SIG-M5 treated with dmso at 0.1 percent for 504 hours (cell line): ENCODE measurements at regions not wholly inside any gene's neighbourhood (a gene's known extent, or its start where the extent isn't known, plus 50 kb on each side); places are given as distances from the start of the nearest gene placed in this dataset.

Source experiments
- DNase-seq: peaks from one replicate; lab custom pipeline; 2025; ENCODE audit not compliant: unreplicated experiment; lab: John Stamatoyannopoulos, UW

- DNase-seq: no peak
Measured at GRCh38 chr11:116132273-116132978, 628.2 kb upstream of the CADM1 start.

- no peak for DNase-seq
Measured at GRCh38 chr11:116130122-116130521, 625.9 kb upstream of the CADM1 start.

DNA sequence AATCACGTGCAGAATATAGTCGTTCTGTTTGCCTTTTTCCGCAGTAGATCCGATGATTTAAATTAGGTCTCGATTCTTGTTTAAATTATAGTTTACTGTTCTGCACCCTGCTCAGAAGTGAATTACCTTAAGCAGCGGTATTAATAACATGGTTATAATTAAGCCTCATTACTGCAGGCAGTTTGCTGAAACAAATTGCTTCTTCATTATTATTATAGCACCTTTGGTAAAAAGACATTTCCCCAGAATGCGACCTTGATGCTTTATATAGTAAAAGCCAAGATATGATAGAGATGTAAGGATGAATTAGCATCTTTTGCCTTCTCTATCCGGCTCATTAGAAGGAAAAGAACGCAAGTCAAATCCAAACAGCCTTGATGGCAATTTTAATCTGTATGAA lies 625.2 kb upstream of the CADM1 start:
- no peak for DNase-seq

- no peak for DNase-seq
Measured at GRCh38 chr11:116126562-116126961, 622.3 kb upstream of the CADM1 start.

- no peak for DNase-seq
Measured at GRCh38 chr11:116124922-116125714, 620.9 kb upstream of the CADM1 start.

- no peak for DNase-seq
Measured at GRCh38 chr11:116123739-116124138, 619.5 kb upstream of the CADM1 start.

- DNase-seq: no peak
Measured at GRCh38 chr11:116122697-116123472, 618.7 kb upstream of the CADM1 start.

- DNase-seq: no peak
Measured at GRCh38 chr11:116119158-116119557, 614.9 kb upstream of the CADM1 start.

DNA sequence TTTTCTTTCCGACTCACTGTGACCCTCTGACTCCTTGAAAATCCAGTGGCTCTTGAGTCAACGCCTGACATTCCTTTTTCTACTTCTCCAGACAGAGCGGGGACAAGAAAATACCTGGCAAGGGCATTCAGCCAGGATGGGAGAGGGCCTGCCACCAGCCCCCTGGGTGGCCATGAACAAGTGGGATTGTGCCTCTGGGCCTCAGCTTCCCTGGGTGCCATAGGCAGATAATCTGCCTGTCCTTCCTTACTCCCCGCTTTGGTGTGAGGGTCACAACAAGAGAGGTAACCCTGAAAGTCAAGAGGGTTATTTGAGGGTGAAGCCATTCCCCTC lies 613.9 kb upstream of the CADM1 start:
- no peak for DNase-seq

DNA sequence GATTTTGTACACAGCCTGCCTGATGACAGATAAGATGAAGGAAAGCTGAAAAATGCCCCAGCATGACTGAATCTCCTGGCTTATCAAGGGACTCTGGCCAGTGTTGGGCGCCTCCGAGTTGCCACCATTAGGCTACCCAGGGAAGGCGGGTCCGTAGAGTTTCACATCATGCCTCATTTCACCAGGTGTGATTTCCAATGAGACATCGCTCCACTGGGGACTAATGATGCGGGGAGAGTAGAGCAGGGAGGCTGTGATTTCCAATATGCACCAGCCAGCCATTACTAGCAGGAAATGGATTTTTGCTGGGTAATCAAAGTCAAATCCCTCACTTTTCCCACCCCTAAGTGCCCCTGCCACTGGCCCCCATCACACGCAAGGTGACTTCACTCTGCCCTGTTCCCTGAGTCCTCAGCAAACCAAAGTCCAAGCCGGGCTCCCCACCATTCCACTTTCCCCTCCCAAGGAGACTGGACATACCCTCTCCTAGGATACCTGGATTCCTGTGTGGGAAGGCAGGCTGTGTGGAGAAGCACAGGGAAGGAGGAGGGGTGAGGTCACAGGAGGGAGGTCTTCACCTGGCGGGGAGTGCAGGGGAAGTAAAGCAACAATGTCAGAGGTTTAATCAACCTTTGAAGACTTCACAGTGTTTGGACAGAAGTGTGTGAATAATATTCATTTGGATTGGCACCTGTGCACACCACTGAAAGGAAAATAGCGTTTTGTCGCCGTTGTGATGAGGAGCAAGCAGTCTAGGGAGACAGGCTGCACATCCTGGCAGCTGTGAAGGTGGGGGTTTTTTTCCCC lies 613.3 kb upstream of the CADM1 start:
- DNase-seq: no peak

GRCh38 chr11:116115801-116116200 lies 611.6 kb upstream of the CADM1 start:
- no peak for DNase-seq

DNA sequence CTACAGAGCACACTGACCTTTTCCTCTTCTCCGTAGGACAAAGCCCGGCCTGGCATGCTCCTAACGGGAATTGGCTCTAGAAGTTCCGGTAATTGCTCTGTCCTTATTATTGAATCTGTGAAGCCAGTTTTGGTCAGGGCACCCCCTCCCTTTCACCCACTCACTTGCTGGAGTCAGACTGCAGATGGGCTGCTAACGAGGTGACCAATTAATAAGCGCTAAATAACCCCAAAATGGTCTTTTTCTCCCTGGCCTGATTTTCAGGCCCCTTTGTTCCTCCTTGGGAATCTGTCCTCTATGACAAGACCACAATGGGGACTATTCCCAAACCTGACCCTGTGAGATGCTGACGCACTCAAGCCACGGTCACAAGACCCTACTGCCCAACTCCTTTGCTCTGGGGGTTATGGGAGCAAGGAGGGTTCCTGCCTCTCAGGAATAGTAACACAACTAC lies 610.0 kb upstream of the CADM1 start:
- no peak for DNase-seq

DNA sequence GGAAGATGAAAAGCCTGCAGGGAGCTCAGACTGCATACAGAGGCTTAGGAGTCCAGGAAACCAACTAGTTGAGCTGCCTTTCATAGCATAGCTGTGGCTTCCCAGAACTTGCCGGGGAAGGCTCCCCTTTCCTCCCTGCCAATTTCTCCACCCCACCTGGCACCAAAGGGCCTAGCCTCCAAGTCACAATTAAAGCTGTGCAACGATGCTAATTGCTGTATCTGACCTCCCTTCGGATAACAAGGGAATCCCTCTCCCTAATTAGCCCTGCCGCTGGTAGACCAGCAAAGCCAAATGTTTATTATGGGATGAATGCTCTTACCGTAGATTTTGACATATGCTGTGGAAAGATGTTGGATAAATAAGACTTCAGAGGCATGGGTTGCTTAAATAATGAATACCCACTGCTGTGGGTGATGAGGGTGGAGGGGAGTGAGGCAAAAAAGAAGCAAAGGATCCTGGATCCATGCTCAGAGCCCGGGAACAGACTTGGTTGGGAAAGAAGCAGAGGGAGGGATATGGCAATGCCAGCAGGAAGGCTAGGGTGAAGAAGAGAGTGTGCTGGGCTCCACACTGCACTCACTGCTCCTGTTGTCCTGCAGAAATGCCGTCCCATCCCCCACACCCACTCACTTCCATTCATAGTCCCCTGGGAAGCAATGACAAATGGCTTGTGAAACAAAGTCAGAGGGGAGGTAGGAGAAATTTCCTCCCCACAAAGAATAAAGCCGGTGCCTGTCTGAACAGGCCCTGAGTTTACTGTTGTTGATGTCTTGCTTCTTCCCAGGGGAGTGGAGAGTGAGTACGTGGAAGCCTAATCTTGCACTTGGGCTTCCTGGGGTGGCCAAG lies 608.1 kb upstream of the CADM1 start:
- DNase-seq: no peak

DNA sequence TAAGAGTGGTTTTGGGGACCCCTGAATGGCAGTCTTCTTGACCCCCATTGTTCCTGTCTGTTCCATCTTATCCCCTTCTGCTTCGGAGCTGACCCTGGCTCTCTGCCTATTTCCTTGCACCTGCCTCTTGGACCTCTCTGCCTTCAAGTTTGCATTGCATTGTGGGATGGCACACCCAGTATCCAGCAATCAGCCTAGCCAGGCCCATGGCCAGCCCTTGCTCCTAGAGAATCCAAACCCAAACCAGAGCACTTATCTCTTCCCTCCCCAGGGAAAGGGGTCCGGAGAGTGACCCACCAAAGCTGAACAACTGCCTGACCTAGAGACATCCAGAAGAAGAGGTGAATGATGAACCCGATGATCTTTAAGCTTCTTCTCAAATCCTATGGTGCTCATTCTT lies 607.3 kb upstream of the CADM1 start:
- DNase-seq: no peak

- no peak for DNase-seq
Measured at GRCh38 chr11:116110802-116111201, 606.6 kb upstream of the CADM1 start.

- no peak for DNase-seq
Measured at GRCh38 chr11:116110356-116110755, 606.1 kb upstream of the CADM1 start.

DNA sequence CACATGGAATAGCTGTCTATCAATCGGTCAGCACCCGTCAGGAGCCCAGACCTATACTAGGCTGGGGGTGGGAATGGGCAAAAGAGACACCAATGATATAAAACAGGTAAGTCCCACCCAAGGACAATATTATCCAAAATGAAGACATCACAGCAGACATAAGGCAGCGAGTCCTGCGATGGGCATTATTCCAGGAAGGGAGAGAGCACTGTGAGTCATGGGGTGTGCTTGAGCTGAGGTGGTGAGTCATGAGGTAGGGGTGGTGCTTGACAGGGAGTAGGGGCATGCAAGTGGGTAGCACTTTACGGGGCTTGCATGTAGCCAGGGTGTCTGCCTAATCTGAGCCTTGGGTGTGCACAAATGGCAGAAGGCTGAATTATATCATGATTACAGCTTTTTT lies 605.0 kb upstream of the CADM1 start:
- no peak for DNase-seq

DNA sequence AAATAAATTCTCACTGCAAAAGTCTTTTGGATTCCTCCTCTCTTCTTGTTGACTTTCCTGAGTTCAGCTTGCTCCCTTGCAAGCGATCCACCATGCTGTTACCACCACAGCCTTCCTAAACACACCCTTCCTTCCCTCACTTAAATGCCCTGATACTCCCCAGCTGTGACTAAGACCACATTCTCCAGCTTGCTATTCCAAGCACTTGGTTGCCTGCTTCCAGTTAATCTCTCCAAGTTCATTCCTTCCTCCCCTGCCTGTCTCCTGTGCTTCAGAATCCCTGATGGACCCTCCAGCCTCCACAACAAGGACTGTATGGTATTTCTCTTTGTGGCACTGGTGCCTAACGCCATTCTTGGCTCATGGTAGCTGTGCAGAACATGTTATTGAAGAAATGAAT lies 603.9 kb upstream of the CADM1 start:
- no peak for DNase-seq

GRCh38 chr11:116107229-116107628 lies 603.0 kb upstream of the CADM1 start:
- DNase-seq: no peak

GRCh38 chr11:116104498-116105174 lies 600.4 kb upstream of the CADM1 start:
- DNase-seq: no peak
